Calu3 (cell line): ENCODE measurements at regions not wholly inside any gene's neighbourhood (a gene's known extent, or its start where the extent isn't known, plus 50 kb on each side); places are given as distances from the start of the nearest gene placed in this dataset.

ENCODE experiments used
- BruUV-seq: library from RNA; stranded (reverse); fragments of 400-500 nt; replicated peaks from 2 replicates; lab custom pipeline; 2021; lab: Mats Ljungman, UMichigan
- CTCF ChIA-PET: fragments of 300-600 bp; sonication (Branson Sonifier 250); formaldehyde crosslinking; loops from one replicate; lab custom pipeline; 2022; ENCODE audit warnings: antibody characterized with exemption; lab: Charles Lee
- DNase-seq: peaks from one replicate; pipeline ENCODE4 v3.0.0; 2022
- H3K27ac Mint-ChIP-seq: one replicate; pipeline ENCODE4 v1.8.0; 2022; ENCODE audit warnings: mixed read lengths; ENCODE audit not compliant: unreplicated experiment
- H3K27me3 Mint-ChIP-seq: one replicate; pipeline ENCODE4 v1.8.0; 2022; ENCODE audit warnings: mixed read lengths; ENCODE audit not compliant: unreplicated experiment
- H3K36me3 Mint-ChIP-seq: one replicate; pipeline ENCODE4 v1.8.0; 2022; ENCODE audit warnings: mild to moderate bottlenecking, moderate library complexity, mixed read lengths; ENCODE audit not compliant: insufficient read depth, unreplicated experiment
- H3K4me1 Mint-ChIP-seq: one replicate; pipeline ENCODE4 v1.8.0; 2022; ENCODE audit warnings: mild to moderate bottlenecking, low read depth, mixed read lengths; ENCODE audit not compliant: unreplicated experiment
- H3K4me3 Mint-ChIP-seq: one replicate; pipeline ENCODE4 v1.8.0; 2022; ENCODE audit warnings: mild to moderate bottlenecking, low read depth, moderate library complexity, mixed read lengths; ENCODE audit not compliant: unreplicated experiment
- H3K9me3 Mint-ChIP-seq: one replicate; pipeline ENCODE4 v1.8.0; 2022; ENCODE audit warnings: low read depth, mixed read lengths; ENCODE audit not compliant: unreplicated experiment
- intact Hi-C: fragments of 100-400 bp; cut with micrococcal nuclease; formaldehyde crosslinking; loops from one replicate; pipeline ENCODE4 v1.10.0; 2022; ENCODE audit not compliant: unreplicated experiment
- TF ChIP-seq, protein P1 (sequence below): fragments of 200-600 bp; IDR thresholded peaks from one replicate; pipeline ENCODE4 v1.8.0; 2022; ENCODE audit warnings: antibody characterized with exemption; ENCODE audit not compliant: unreplicated experiment

DNA sequence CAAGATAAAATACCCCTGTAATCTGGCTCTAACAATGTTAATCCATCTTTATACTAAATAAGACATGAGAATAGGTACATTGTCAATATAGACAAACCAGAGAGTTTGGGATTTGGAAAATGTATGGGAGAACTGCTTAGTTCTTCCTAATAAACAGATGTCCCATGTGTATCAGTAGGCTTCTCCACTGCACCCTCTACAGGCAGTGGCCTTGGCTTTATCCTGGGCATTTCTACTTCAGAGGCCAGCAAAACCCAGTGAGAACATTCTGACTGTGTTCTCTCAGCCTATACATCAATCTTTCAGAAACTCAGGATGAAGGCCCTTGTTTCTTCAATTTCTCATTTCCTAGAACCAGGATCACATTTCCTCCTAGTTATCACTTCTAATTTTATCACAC lies 1167.5 kb upstream of the ACVR2A start:
- Mint-ChIP-seq H3K27ac (no peak overlapping the region), H3K27me3 (no peaks in the 10 kb centered on the region), H3K4me3 (no peak overlapping the region), H3K9me3 (no peaks in the 10 kb centered on the region), H3K4me1 (no peaks in the 10 kb centered on the region), H3K36me3 (no peaks in the 10 kb centered on the region)
- peak; percentile 6 for DNase-seq
- no TSS peak for BruUV-seq
- CTCF ChIA-PET = no interaction called here
- TF ChIP-seq, protein P1, sequence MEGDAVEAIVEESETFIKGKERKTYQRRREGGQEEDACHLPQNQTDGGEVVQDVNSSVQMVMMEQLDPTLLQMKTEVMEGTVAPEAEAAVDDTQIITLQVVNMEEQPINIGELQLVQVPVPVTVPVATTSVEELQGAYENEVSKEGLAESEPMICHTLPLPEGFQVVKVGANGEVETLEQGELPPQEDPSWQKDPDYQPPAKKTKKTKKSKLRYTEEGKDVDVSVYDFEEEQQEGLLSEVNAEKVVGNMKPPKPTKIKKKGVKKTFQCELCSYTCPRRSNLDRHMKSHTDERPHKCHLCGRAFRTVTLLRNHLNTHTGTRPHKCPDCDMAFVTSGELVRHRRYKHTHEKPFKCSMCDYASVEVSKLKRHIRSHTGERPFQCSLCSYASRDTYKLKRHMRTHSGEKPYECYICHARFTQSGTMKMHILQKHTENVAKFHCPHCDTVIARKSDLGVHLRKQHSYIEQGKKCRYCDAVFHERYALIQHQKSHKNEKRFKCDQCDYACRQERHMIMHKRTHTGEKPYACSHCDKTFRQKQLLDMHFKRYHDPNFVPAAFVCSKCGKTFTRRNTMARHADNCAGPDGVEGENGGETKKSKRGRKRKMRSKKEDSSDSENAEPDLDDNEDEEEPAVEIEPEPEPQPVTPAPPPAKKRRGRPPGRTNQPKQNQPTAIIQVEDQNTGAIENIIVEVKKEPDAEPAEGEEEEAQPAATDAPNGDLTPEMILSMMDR = peak; percentile 23
- intact Hi-C loops = no loop called here

DNA sequence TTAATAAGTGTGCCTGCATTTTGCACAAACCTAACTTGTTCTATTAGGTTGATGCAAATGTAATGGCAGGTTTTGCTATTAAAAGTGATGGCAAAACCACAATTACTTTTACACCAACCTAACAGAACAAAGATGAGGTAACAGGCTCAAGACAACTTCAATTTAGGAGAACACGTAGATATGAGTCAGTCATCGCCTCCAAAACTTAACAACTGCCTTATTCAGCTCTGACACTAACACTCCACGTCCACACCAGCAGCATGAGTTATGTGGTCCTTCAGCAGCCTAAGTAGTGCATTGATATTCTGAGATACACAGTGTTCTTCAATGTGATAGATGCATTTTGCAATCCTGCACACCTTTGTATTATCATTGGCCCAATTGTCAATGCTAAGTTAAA lies 1175.1 kb upstream of the ACVR2A start:
- H3K4me3 Mint-ChIP-seq = no peak overlapping the region
- DNase-seq = no peak
- peaks cover 23% of the 10 kb centered on the region for H3K4me1 Mint-ChIP-seq
- no peaks in the 10 kb centered on the region for H3K27me3 Mint-ChIP-seq
- H3K27ac Mint-ChIP-seq = no peak overlapping the region
- intact Hi-C loops = no loop called here
- no peaks in the 10 kb centered on the region for H3K36me3 Mint-ChIP-seq
- no peaks in the 10 kb centered on the region for H3K9me3 Mint-ChIP-seq
- TF ChIP-seq, protein P1 = no peak
- CTCF ChIA-PET = no interaction called here
- no TSS peak for BruUV-seq

GRCh38 chr2:146666340-146666739 lies 1178.5 kb upstream of the ACVR2A start:
- no peaks in the 10 kb centered on the region for H3K27me3 Mint-ChIP-seq

DNA sequence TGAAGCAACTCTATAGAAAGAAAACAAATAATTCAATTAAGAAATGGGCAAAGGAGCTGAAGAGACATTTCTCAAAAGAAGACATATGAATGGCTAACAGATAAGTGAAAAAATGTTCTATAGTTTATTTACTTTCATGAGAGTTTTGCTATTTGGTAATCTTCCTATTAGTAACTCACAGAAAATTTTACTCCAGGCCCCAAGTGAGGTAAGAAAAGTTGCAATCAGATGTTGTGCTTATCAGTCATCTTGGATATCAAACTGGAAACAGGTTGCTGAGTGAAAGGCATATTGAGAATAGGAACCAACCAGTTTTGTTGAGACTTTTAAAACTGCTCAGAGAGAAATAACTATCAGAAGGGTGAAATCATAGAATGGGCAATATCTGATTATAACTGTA lies 1179.0 kb upstream of the ACVR2A start:
- intact Hi-C loops = no loop called here

More at GRCh38 chr2:146666340-146666739, 1178.5 kb upstream of the ACVR2A start:
- intact Hi-C loops = no loop called here
- no TSS peak for BruUV-seq
- peaks cover 23% of the 10 kb centered on the region for H3K4me1 Mint-ChIP-seq
- CTCF ChIA-PET = interaction anchor here (0.5 kb wide), 1 partner anchor 125 kb away, joined by 3 read pairs; no protein-coding TSS in a partner anchor
- DNase-seq = no peak
- H3K9me3 Mint-ChIP-seq = no peaks in the 10 kb centered on the region
- TF ChIP-seq, protein P1 = no peak
- no peaks in the 10 kb centered on the region for H3K36me3 Mint-ChIP-seq
- H3K4me3 Mint-ChIP-seq = no peak overlapping the region
- H3K27ac Mint-ChIP-seq = peak overlapping the region; percentile 18

More for the DNA sequence above, 1179.0 kb upstream of the ACVR2A start:
- DNase-seq = no peak
- H3K36me3 Mint-ChIP-seq = no peaks in the 10 kb centered on the region
- CTCF ChIA-PET = interaction anchor here (0.5 kb wide), 1 partner anchor 124 kb away, joined by 3 read pairs; no protein-coding TSS in a partner anchor
- no TSS peak for BruUV-seq
- H3K4me1 Mint-ChIP-seq = peaks cover 23% of the 10 kb centered on the region
- no peaks in the 10 kb centered on the region for H3K27me3 Mint-ChIP-seq
- TF ChIP-seq, protein P1 = no peak
- no peaks in the 10 kb centered on the region for H3K9me3 Mint-ChIP-seq
- no peak overlapping the region for H3K4me3 Mint-ChIP-seq
- no peak overlapping the region for H3K27ac Mint-ChIP-seq
